GM18508 (cell line): ENCODE measurements at regions not wholly inside any gene's neighbourhood (a gene's known extent, or its start where the extent isn't known, plus 50 kb on each side); places are given as distances from the start of the nearest gene placed in this dataset.

Experiments
- ATAC-seq: cut with Tn5 transposase; IDR thresholded peaks from one replicate; pipeline ENCODE4 v1.9.1; 2021; ENCODE audit warnings: moderate number of reproducible peaks; ENCODE audit not compliant: insufficient read depth, unreplicated experiment

GRCh38 chr9:87112656-87113055, 165.3 kb upstream of the GAS1 start:
- no peak for ATAC-seq

- no peak for ATAC-seq
Observed at GRCh38 chr9:87113874-87114273, 166.6 kb upstream of the GAS1 start.

GRCh38 chr9:87115785-87116184, 168.5 kb upstream of the GAS1 start:
- ATAC-seq, result no peak

- no peak for ATAC-seq
Observed at GRCh38 chr9:87116492-87116891, 169.2 kb upstream of the GAS1 start.

GRCh38 chr9:87118594-87118993, 171.3 kb upstream of the GAS1 start:
- ATAC-seq, result no peak

GRCh38 chr9:87119328-87119881, 172.1 kb upstream of the GAS1 start:
- no peak for ATAC-seq

GRCh38 chr9:87120610-87121009, 173.3 kb upstream of the GAS1 start:
- no peak for ATAC-seq

GRCh38 chr9:87122947-87123685, 175.8 kb upstream of the GAS1 start:
- ATAC-seq, result no peak

- ATAC-seq, result no peak
Observed at GRCh38 chr9:87123830-87124229, 176.5 kb upstream of the GAS1 start.

- ATAC-seq, result no peak
Observed at GRCh38 chr9:87125819-87126218, 178.5 kb upstream of the GAS1 start.

- ATAC-seq, result no peak
Observed at GRCh38 chr9:87127543-87127942, 180.2 kb upstream of the GAS1 start.

- no peak for ATAC-seq
Observed at GRCh38 chr9:87127978-87128614, 180.8 kb upstream of the GAS1 start.

GRCh38 chr9:87128844-87129493, 181.7 kb upstream of the GAS1 start:
- ATAC-seq, result no peak

GRCh38 chr9:87135074-87135473, 187.8 kb upstream of the GAS1 start:
- no peak for ATAC-seq

GRCh38 chr9:87137718-87138117, 190.4 kb upstream of the GAS1 start:
- no peak for ATAC-seq

- no peak for ATAC-seq
Observed at GRCh38 chr9:87138128-87139040, 191.1 kb upstream of the GAS1 start.

- no peak for ATAC-seq
Observed at GRCh38 chr9:87139099-87139730, 191.9 kb upstream of the GAS1 start.

GRCh38 chr9:87140142-87140541, 192.8 kb upstream of the GAS1 start:
- ATAC-seq, result no peak

GRCh38 chr9:87140605-87141109, 193.4 kb upstream of the GAS1 start:
- no peak for ATAC-seq

- no peak for ATAC-seq
Observed at GRCh38 chr9:87141124-87141523, 193.8 kb upstream of the GAS1 start.
